ENCODE measurements at regions not wholly inside any gene's neighbourhood (a gene's known extent, or its start where the extent isn't known, plus 50 kb on each side); places are given as distances from the start of the nearest gene placed in this dataset.

- DNase-seq: no peak
Measured at GRCh38 chr11:64457416-64458010, 98.2 kb upstream of the SLC22A11 start.

- DNase-seq: peak; percentile 53
Measured at GRCh38 chr11:64458997-64459396, 96.7 kb upstream of the SLC22A11 start.

GRCh38 chr11:64459609-64460008 lies 96.1 kb upstream of the SLC22A11 start:
- no peak for DNase-seq

GRCh38 chr11:64461081-64461480 lies 94.7 kb upstream of the SLC22A11 start:
- no peak for DNase-seq

GRCh38 chr11:64466115-64466718 lies 89.5 kb upstream of the SLC22A11 start:
- no peak for DNase-seq

- no peak for DNase-seq
Measured at GRCh38 chr11:64469288-64469687, 86.5 kb upstream of the SLC22A11 start.

GRCh38 chr11:64472593-64473455 lies 82.9 kb upstream of the SLC22A11 start:
- DNase-seq: no peak

GRCh38 chr11:64474680-64475079 lies 81.1 kb upstream of the SLC22A11 start:
- no peak for DNase-seq

- no peak for DNase-seq
Measured at GRCh38 chr11:64475145-64475544, 80.6 kb upstream of the SLC22A11 start.

- no peak for DNase-seq
Measured at GRCh38 chr11:64476881-64477280, 78.9 kb upstream of the SLC22A11 start.

GRCh38 chr11:64477675-64478074 lies 78.1 kb upstream of the SLC22A11 start:
- DNase-seq: no peak

GRCh38 chr11:64482588-64482987 lies 73.2 kb upstream of the SLC22A11 start:
- DNase-seq: no peak

- no peak for DNase-seq
Measured at GRCh38 chr11:64484191-64485022, 71.3 kb upstream of the SLC22A11 start.

GRCh38 chr11:64485074-64485473 lies 70.7 kb upstream of the SLC22A11 start:
- no peak for DNase-seq

GRCh38 chr11:64489831-64490441 lies 65.8 kb upstream of the SLC22A11 start:
- peak; percentile 31 for DNase-seq

- DNase-seq: no peak
Measured at GRCh38 chr11:64490562-64491216, 65.1 kb upstream of the SLC22A11 start.

GRCh38 chr11:64492561-64492960 lies 63.2 kb upstream of the SLC22A11 start:
- no peak for DNase-seq

- DNase-seq: no peak
Measured at GRCh38 chr11:64498136-64498535, 57.6 kb upstream of the SLC22A11 start.

- no peak for DNase-seq
Measured at GRCh38 chr11:64499261-64500004, 56.3 kb upstream of the SLC22A11 start.

GRCh38 chr11:64500176-64501013 lies 55.3 kb upstream of the SLC22A11 start:
- no peak for DNase-seq

All from fibroblast of skin of right biceps (primary cell).